ENCODE measurements at regions not wholly inside any gene's neighbourhood (a gene's known extent, or its start where the extent isn't known, plus 50 kb on each side); places are given as distances from the start of the nearest gene placed in this dataset.

GRCh38 chr13:83955011-83955410 is 72.7 kb upstream of the SLITRK1 start:
- no peak overlapping the region for H3K27ac ChIP-seq (ENCODE audit: low read depth, low read length, poor library complexity, severe bottlenecking)
- H3K9me3 ChIP-seq (ENCODE audit: low read length): no peaks in the 10 kb centered on the region
- TF ChIP-seq CTCF (IDR thresholded peaks at IDR 0.05; ENCODE audit: low read length): no peak
- no peak for TF ChIP-seq EZH2 (IDR thresholded peaks at IDR 0.05; ENCODE audit: borderline replicate concordance, low read length)
- H3K79me2 ChIP-seq (ENCODE audit: insufficient read depth, low read length): no peaks in the 10 kb centered on the region
- H3K4me2 ChIP-seq (ENCODE audit: low read length): no peak overlapping the region
- H3K4me1 ChIP-seq (ENCODE audit: insufficient read depth, low read length, severe bottlenecking): no peaks in the 10 kb centered on the region
- no peaks in the 10 kb centered on the region for H3K9me2 ChIP-seq (ENCODE audit: low read depth, low read length)
- no peaks in the 10 kb centered on the region for H3F3A ChIP-seq (ENCODE audit: insufficient read depth, low read length)
- no peak overlapping the region for H3K4me3 ChIP-seq (ENCODE audit: low read depth, low read length, poor library complexity, severe bottlenecking)
- H4K20me1 ChIP-seq (ENCODE audit: insufficient read depth, low read length): no peaks in the 10 kb centered on the region
- no peak overlapping the region for H2AFZ ChIP-seq (ENCODE audit: low read length)
- no peaks in the 10 kb centered on the region for H3K27me3 ChIP-seq (ENCODE audit: insufficient read depth, low read length)
- no peak overlapping the region for H3K9ac ChIP-seq (ENCODE audit: low read length)
- no peaks in the 10 kb centered on the region for H3K36me3 ChIP-seq (ENCODE audit: insufficient read depth, low read length)

- no peaks in the 10 kb centered on the region for H3K9me3 ChIP-seq (ENCODE audit: low read length)
- H3K27me3 ChIP-seq (ENCODE audit: insufficient read depth, low read length): no peaks in the 10 kb centered on the region
- H2AFZ ChIP-seq (ENCODE audit: low read length): no peak overlapping the region
- H4K20me1 ChIP-seq (ENCODE audit: insufficient read depth, low read length): no peaks in the 10 kb centered on the region
- H3K4me1 ChIP-seq (ENCODE audit: insufficient read depth, low read length, severe bottlenecking): no peaks in the 10 kb centered on the region
- no peaks in the 10 kb centered on the region for H3K9me2 ChIP-seq (ENCODE audit: low read depth, low read length)
- H3K36me3 ChIP-seq (ENCODE audit: insufficient read depth, low read length): no peaks in the 10 kb centered on the region
- no peak for TF ChIP-seq CTCF (IDR thresholded peaks at IDR 0.05; ENCODE audit: low read length)
- TF ChIP-seq EZH2 (IDR thresholded peaks at IDR 0.05; ENCODE audit: borderline replicate concordance, low read length): no peak
- H3F3A ChIP-seq (ENCODE audit: insufficient read depth, low read length): no peaks in the 10 kb centered on the region
- no peak overlapping the region for H3K9ac ChIP-seq (ENCODE audit: low read length)
- no peaks in the 10 kb centered on the region for H3K79me2 ChIP-seq (ENCODE audit: insufficient read depth, low read length)
- H3K4me2 ChIP-seq (ENCODE audit: low read length): no peak overlapping the region
- no peak overlapping the region for H3K27ac ChIP-seq (ENCODE audit: low read depth, low read length, poor library complexity, severe bottlenecking)
- no peak overlapping the region for H3K4me3 ChIP-seq (ENCODE audit: low read depth, low read length, poor library complexity, severe bottlenecking)
Measured at GRCh38 chr13:83953916-83954315, 71.6 kb upstream of the SLITRK1 start.

GRCh38 chr13:83950293-83950692 is 68.0 kb upstream of the SLITRK1 start:
- Histone ChIP-seq H3F3A (ENCODE audit: insufficient read depth, low read length) (no peaks in the 10 kb centered on the region), H2AFZ (ENCODE audit: low read length) (no peak overlapping the region), H3K9me2 (ENCODE audit: low read depth, low read length) (no peaks in the 10 kb centered on the region), H3K36me3 (ENCODE audit: insufficient read depth, low read length) (no peaks in the 10 kb centered on the region), H3K4me1 (ENCODE audit: insufficient read depth, low read length, severe bottlenecking) (no peaks in the 10 kb centered on the region), H3K4me3 (ENCODE audit: low read depth, low read length, poor library complexity, severe bottlenecking) (no peak overlapping the region), H3K27ac (ENCODE audit: low read depth, low read length, poor library complexity, severe bottlenecking) (no peak overlapping the region), H4K20me1 (ENCODE audit: insufficient read depth, low read length) (no peaks in the 10 kb centered on the region), H3K4me2 (ENCODE audit: low read length) (no peak overlapping the region), H3K27me3 (ENCODE audit: insufficient read depth, low read length) (no peaks in the 10 kb centered on the region), H3K9ac (ENCODE audit: low read length) (no peak overlapping the region), H3K79me2 (ENCODE audit: insufficient read depth, low read length) (no peaks in the 10 kb centered on the region), H3K9me3 (ENCODE audit: low read length) (no peaks in the 10 kb centered on the region)
- TF ChIP-seq EZH2 (IDR thresholded peaks at IDR 0.05; ENCODE audit: borderline replicate concordance, low read length) (no peak), CTCF (IDR thresholded peaks at IDR 0.05; ENCODE audit: low read length) (no peak)
